NB4 (cell line): ENCODE measurements at regions not wholly inside any gene's neighbourhood (a gene's known extent, or its start where the extent isn't known, plus 50 kb on each side); places are given as distances from the start of the nearest gene placed in this dataset.

Experiments
- DNase-seq: peaks from one replicate; pipeline ENCODE4 v3.0.0; 2010; ENCODE audit warnings: low read depth
- H3K4me3 ChIP-seq: one replicate; pipeline ENCODE4 v1.5.1; 2011; ENCODE audit warnings: mild to moderate bottlenecking, low read depth, low read length, moderate library complexity
- MAX ChIP-seq: IDR thresholded peaks from 2 replicates; pipeline ENCODE4 v1.6.1; 2011; ENCODE audit warnings: low read depth, low read length
- MYC ChIP-seq: IDR thresholded peaks from 2 replicates; pipeline ENCODE4 v1.6.1; 2011; ENCODE audit warnings: low read depth, low read length
- POLR2A ChIP-seq: IDR thresholded peaks from 2 replicates; pipeline ENCODE4 v1.6.1; 2011; ENCODE audit warnings: mild to moderate bottlenecking; ENCODE audit not compliant: insufficient read length; ENCODE audit errors: extremely low read depth
- TF ChIP-seq, protein P1 (sequence below): IDR thresholded peaks from one replicate; pipeline ENCODE4 v1.5.1; 2012; ENCODE audit warnings: low read depth, low read length

DNA sequence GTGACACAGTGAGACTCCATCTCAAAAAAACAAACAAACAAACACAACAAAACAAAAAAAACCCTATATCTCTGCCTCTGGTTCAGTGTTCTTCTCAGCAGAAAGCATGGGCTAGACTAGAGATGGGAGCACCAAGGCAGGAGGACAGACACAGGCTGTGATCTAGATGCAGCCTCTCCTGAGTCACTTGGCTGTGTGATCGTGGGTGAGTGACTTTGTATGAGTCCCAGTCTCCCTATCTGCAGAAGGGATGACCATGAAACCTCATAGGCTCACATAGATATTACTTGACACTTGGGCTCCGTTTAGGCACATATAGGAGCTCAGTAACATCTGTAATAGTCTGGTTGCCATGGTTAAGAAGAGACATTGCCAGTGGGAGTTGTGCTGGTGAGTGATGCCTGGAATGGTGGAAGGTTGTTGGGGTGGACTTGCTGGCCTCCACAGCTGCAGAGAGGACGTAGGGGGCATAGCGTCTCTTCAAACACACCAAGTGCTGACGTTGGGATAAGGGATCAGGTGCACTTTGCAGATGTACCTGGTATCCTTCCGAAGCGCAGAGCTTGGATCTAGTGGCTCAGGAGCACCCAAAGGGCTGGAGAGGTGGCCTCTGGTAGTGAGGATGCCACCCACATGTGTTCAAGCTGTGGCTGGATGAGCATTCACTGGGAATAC lies 318.9 kb upstream of the HS6ST1 start:
- TF ChIP-seq, protein P1, sequence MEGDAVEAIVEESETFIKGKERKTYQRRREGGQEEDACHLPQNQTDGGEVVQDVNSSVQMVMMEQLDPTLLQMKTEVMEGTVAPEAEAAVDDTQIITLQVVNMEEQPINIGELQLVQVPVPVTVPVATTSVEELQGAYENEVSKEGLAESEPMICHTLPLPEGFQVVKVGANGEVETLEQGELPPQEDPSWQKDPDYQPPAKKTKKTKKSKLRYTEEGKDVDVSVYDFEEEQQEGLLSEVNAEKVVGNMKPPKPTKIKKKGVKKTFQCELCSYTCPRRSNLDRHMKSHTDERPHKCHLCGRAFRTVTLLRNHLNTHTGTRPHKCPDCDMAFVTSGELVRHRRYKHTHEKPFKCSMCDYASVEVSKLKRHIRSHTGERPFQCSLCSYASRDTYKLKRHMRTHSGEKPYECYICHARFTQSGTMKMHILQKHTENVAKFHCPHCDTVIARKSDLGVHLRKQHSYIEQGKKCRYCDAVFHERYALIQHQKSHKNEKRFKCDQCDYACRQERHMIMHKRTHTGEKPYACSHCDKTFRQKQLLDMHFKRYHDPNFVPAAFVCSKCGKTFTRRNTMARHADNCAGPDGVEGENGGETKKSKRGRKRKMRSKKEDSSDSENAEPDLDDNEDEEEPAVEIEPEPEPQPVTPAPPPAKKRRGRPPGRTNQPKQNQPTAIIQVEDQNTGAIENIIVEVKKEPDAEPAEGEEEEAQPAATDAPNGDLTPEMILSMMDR: no peak
- no peak for TF ChIP-seq POLR2A
- no peak for TF ChIP-seq MYC
- no peak for TF ChIP-seq MAX
- no peak for DNase-seq
- H3K4me3 ChIP-seq: no peak overlapping the region

- H3K4me3 ChIP-seq: no peak overlapping the region
- TF ChIP-seq POLR2A: no peak
- no peak for TF ChIP-seq MYC
- TF ChIP-seq, protein P1: no peak
- 0 out of 2 replicates have a peak, but pooled peaks have one; percentile 5 for TF ChIP-seq MAX
- peak; percentile 56 for DNase-seq
Measured at GRCh38 chr2:128638341-128639119, 319.9 kb upstream of the HS6ST1 start.

GRCh38 chr2:128639120-128639477 lies 320.4 kb upstream of the HS6ST1 start:
- TF ChIP-seq MYC: no peak
- TF ChIP-seq MAX: no peak
- no peak for TF ChIP-seq POLR2A
- TF ChIP-seq, protein P1: no peak
- no peak for DNase-seq
- no peak overlapping the region for H3K4me3 ChIP-seq

DNA sequence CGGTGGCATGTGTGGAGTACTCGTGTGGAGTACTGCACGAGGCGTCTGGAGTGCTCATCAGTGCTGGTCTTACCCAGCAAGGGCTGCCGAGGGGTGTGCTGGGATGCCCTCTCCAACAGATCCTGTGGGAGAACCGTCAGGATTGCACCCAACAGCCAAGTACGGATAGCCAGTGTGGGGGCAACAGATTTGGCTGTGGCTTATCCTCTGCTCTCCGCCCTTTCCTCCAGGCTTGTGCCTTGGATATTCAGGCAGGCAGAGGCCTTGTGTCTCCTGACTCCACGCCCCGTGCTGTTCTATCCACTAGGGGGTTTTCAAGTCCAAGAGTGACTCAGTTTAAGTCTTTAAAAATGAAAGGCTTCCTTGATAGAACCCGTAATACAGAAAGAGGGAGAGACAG lies 321.0 kb upstream of the HS6ST1 start:
- TF ChIP-seq, protein P1: peak; percentile 33
- no peak for TF ChIP-seq MYC
- H3K4me3 ChIP-seq: no peak overlapping the region
- peak; percentile 42 for DNase-seq

GRCh38 chr2:128640166-128640844 lies 321.6 kb upstream of the HS6ST1 start:
- TF ChIP-seq, protein P1: no peak
- TF ChIP-seq MAX (no peak), MYC (no peak), POLR2A (no peak)
- DNase-seq: no peak

More at GRCh38 chr2:128640166-128640844, 321.6 kb upstream of the HS6ST1 start:
- no peak overlapping the region for H3K4me3 ChIP-seq
